ENCODE measurements at regions not wholly inside any gene's neighbourhood (a gene's known extent, or its start where the extent isn't known, plus 50 kb on each side); places are given as distances from the start of the nearest gene placed in this dataset.

GRCh38 chr2:114185501-114185900 lies 256.9 kb upstream of the DPP10 start:
- TF ChIP-seq CTCF (IDR thresholded peaks at IDR 0.05; ENCODE audit: low read depth, low read length, missing input control): no peak
- no peak for TF ChIP-seq YY1 (IDR thresholded peaks at IDR 0.05)

All from liver (tissue), 2 donors.